Dendritic cell treated with granulocyte-macrophage colony-stimulating factor and Interleukin-4, amounts not matched to agents 40 ng/mL and 50 ng/mL, for 4 days (primary cell): ENCODE measurements at regions not wholly inside any gene's neighbourhood (a gene's known extent, or its start where the extent isn't known, plus 50 kb on each side); places are given as distances from the start of the nearest gene placed in this dataset.

ENCODE experiments used
- H3K27ac Mint-ChIP-seq: one replicate; pipeline ENCODE4 v1.8.0; 2022; ENCODE audit warnings: mild to moderate bottlenecking, mixed read lengths
- H3K27me3 Mint-ChIP-seq: one replicate; pipeline ENCODE4 v1.8.0; 2022; ENCODE audit warnings: mild to moderate bottlenecking, mixed read lengths
- H3K36me3 Mint-ChIP-seq: one replicate; pipeline ENCODE4 v1.8.0; 2022; ENCODE audit warnings: low read depth, mixed read lengths
- H3K4me1 Mint-ChIP-seq: one replicate; pipeline ENCODE4 v1.8.0; 2022; ENCODE audit warnings: low read depth, mixed read lengths
- H3K4me3 Mint-ChIP-seq: one replicate; pipeline ENCODE4 v1.8.0; 2022; ENCODE audit warnings: mild to moderate bottlenecking, moderate library complexity, mixed read lengths
- H3K9me3 Mint-ChIP-seq: one replicate; pipeline ENCODE4 v1.8.0; 2022; ENCODE audit warnings: mixed read lengths
- intact Hi-C: fragments of 100-400 bp; cut with micrococcal nuclease; formaldehyde crosslinking; loops from one replicate; pipeline ENCODE4 v1.15.0; 2022

GRCh38 chr6:113564371-113565171, 292.6 kb upstream of the MARCKS start:
- intact Hi-C loops, result no loop called here
- peaks cover 10% of the 10 kb centered on the region for H3K4me1 Mint-ChIP-seq
- H3K9me3 Mint-ChIP-seq, result no peaks in the 10 kb centered on the region
- H3K27ac Mint-ChIP-seq, result peak overlapping the region; percentile 67
- no peaks in the 10 kb centered on the region for H3K36me3 Mint-ChIP-seq
- peaks cover 5% of the 10 kb centered on the region for H3K27me3 Mint-ChIP-seq
- H3K4me3 Mint-ChIP-seq, result peak overlapping the region; percentile 62

DNA sequence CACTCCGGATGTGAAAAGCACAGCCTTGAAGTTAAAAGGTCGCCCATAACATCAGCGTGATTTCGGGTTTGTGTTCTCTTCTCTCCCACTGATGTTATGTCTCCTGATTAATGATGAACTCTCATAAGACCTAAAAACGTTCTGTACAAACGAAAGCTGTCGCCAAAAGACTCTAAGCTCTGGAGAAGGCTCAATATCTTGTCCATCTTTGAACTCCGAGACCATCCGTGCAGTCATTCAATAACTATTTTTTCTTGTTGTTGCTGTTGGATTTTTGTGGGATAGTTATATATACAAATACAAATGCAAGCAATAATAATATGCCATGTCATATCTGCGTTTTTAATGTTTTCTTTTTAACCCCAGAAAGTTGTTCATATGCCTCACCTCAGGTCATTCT, 291.8 kb upstream of the MARCKS start:
- intact Hi-C loops, result no loop called here
- Mint-ChIP-seq H3K27ac (peak overlapping the region; percentile 67), H3K4me3 (no peak overlapping the region), H3K36me3 (no peaks in the 10 kb centered on the region), H3K27me3 (peaks cover 5% of the 10 kb centered on the region), H3K4me1 (peaks cover 10% of the 10 kb centered on the region), H3K9me3 (no peaks in the 10 kb centered on the region)

DNA sequence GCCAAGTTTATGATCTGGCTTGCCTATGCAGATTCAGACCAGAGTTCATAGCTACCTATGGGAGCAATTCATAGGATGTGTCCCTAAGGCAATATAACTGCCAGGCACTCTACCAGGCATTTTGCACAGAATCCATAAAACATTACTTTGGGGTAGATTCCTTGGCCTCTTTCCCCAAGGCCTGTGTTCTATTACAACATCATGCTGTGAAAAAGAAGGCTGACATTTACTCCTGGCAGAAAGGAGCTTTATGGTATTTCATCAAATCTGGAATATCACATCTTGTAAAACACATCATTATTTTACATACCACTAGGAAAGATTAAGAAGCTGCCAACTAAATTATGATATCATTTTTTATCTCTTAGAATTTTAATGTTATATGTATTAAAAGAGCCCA, 287.0 kb upstream of the MARCKS start:
- Mint-ChIP-seq H3K4me1 (peaks cover under 1% of the 10 kb centered on the region), H3K9me3 (no peaks in the 10 kb centered on the region), H3K27ac (no peak overlapping the region), H3K4me3 (no peak overlapping the region), H3K27me3 (peaks cover 5% of the 10 kb centered on the region), H3K36me3 (no peaks in the 10 kb centered on the region)
- intact Hi-C loops, result no loop called here

DNA sequence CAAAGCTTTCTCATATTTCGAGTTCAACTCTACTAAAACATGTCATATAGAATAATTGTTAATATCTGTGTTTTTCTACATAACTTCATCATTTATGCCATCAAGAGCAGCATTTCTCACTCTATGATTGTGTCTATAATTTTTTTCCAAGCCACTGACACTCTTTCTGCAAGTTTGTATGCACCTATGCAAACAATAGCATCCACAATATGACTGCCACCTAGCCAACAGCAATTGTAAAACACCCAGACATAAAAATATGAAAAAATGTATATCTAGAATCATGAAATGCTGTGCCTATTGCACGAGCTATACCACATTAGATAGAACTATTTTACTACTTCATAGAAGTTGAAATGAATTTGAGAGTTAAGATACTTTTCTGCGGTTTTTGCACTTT, 286.5 kb upstream of the MARCKS start:
- H3K27me3 Mint-ChIP-seq, result peaks cover 4% of the 10 kb centered on the region
- H3K27ac Mint-ChIP-seq, result no peak overlapping the region
- H3K9me3 Mint-ChIP-seq, result peaks cover under 1% of the 10 kb centered on the region
- intact Hi-C loops, result no loop called here
- no peaks in the 10 kb centered on the region for H3K36me3 Mint-ChIP-seq
- no peaks in the 10 kb centered on the region for H3K4me1 Mint-ChIP-seq
- H3K4me3 Mint-ChIP-seq, result no peak overlapping the region

DNA sequence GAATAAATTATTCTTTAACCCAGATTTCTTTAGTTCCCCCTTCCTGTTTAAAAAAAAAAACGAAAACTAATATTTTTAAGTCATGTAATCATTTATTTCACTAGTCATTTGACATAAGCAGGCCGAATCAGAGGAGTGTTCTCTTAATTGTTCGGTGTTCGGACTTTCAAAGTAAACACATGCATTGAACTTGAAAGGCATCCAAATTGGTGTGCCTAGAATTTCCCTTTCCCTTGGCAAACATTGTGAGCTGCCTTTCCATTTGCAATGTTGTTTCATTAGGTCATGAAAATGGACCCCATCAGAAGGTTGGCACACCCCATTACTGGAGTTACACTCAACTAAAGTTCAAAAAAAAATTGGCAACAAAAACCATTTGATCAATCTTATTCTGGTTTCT, 283.0 kb upstream of the MARCKS start:
- Mint-ChIP-seq H3K27ac (no peak overlapping the region), H3K9me3 (peaks cover 13% of the 10 kb centered on the region), H3K4me3 (no peak overlapping the region), H3K4me1 (peaks cover 8% of the 10 kb centered on the region), H3K36me3 (no peaks in the 10 kb centered on the region), H3K27me3 (no peaks in the 10 kb centered on the region)
- intact Hi-C loops, result no loop called here

- intact Hi-C loops, result no loop called here
- H3K27ac Mint-ChIP-seq, result no peak overlapping the region
- H3K9me3 Mint-ChIP-seq, result peaks cover 13% of the 10 kb centered on the region
- no peaks in the 10 kb centered on the region for H3K27me3 Mint-ChIP-seq
- no peaks in the 10 kb centered on the region for H3K36me3 Mint-ChIP-seq
- peaks cover 14% of the 10 kb centered on the region for H3K4me1 Mint-ChIP-seq
- H3K4me3 Mint-ChIP-seq, result no peak overlapping the region
These were observed 280.8 kb upstream of the MARCKS start for GRCh38 chr6:113576310-113576709.

GRCh38 chr6:113578691-113579090, 278.5 kb upstream of the MARCKS start:
- no peak overlapping the region for H3K27ac Mint-ChIP-seq
- no peaks in the 10 kb centered on the region for H3K27me3 Mint-ChIP-seq
- peaks cover 14% of the 10 kb centered on the region for H3K4me1 Mint-ChIP-seq
- intact Hi-C loops, result no loop called here
- no peaks in the 10 kb centered on the region for H3K36me3 Mint-ChIP-seq
- H3K4me3 Mint-ChIP-seq, result no peak overlapping the region
- H3K9me3 Mint-ChIP-seq, result peaks cover 13% of the 10 kb centered on the region

DNA sequence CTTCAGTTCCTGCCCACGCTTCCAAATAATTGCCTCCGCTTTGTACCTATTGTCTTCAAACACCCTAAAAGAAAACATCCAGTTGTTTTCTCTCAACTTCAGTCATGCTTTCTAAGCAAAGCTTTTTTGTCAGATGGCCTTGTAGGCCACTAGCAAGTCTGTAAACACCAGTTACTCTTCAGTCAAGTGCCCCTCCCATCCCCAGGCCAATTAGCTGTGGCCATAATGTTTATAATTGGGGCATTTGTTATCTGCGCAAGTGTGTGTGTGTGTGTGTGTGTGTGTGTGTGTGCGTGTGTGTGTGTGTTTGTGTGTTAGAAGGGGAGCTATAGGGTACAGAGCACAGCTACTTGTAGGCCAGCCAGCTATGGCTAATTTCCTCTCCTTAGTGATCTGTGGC, 272.4 kb upstream of the MARCKS start:
- no peaks in the 10 kb centered on the region for H3K9me3 Mint-ChIP-seq
- H3K36me3 Mint-ChIP-seq, result no peaks in the 10 kb centered on the region
- intact Hi-C loops, result no loop called here
- no peaks in the 10 kb centered on the region for H3K27me3 Mint-ChIP-seq
- H3K4me1 Mint-ChIP-seq, result peaks cover 4% of the 10 kb centered on the region
- H3K4me3 Mint-ChIP-seq, result no peak overlapping the region
- no peak overlapping the region for H3K27ac Mint-ChIP-seq

DNA sequence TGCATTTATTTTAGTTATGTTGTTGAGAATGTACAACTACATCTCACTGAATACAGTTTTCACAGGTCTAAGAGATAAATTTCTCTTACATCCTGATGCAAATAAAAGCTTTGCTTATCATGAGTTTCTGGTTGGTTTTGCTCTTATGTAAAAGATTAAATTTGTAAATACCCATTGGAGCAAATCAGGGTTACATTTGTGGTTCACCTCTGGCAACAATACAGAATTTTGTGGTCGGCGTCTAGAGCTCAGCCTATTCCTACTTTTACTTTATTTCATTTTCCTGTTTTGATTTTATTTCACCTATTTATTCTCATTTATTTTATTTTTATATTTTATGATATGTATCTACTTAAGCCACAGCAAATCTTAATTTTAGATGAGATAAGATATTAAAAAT, 271.9 kb upstream of the MARCKS start:
- intact Hi-C loops, result no loop called here
- Mint-ChIP-seq H3K4me1 (peaks cover 4% of the 10 kb centered on the region), H3K4me3 (no peak overlapping the region), H3K9me3 (no peaks in the 10 kb centered on the region), H3K27me3 (no peaks in the 10 kb centered on the region), H3K36me3 (no peaks in the 10 kb centered on the region), H3K27ac (no peak overlapping the region)

DNA sequence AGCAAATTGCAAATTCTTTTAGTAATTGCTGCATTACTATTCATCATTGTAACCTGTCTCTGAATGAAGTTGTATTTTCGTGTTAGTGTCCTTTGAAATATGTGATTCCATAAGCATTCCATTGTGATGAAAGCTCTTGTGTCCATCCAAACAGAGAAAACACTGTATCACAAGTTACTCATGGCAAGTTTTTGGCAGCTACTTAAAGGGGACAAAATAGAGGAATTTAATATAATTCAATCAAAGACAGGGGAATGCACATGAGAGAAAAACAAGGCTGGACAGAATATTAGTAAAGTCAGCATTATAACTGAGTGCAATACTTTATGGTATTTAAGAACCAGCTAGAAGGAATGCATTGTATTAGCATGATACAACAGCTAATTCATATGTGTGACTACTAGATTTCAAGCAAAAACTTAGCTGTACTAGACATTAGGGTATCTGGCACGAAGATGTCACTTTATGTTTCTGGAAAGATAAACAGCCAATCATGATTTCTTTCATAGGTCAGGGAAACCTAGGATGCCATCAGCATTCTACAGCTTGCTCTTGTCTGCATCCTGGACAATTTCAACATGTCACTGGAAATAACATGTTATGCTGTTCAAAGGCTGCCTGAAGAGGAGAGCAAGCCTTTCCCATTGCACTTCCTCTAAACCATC, 270.6 kb upstream of the MARCKS start:
- no peaks in the 10 kb centered on the region for H3K27me3 Mint-ChIP-seq
- H3K9me3 Mint-ChIP-seq, result no peaks in the 10 kb centered on the region
- no peak overlapping the region for H3K4me3 Mint-ChIP-seq
- intact Hi-C loops, result no loop called here
- H3K27ac Mint-ChIP-seq, result no peak overlapping the region
- no peaks in the 10 kb centered on the region for H3K36me3 Mint-ChIP-seq
- H3K4me1 Mint-ChIP-seq, result peaks cover 4% of the 10 kb centered on the region

GRCh38 chr6:113587078-113587699, 270.0 kb upstream of the MARCKS start:
- Mint-ChIP-seq H3K4me3 (no peak overlapping the region), H3K9me3 (no peaks in the 10 kb centered on the region), H3K4me1 (peaks cover 4% of the 10 kb centered on the region), H3K36me3 (no peaks in the 10 kb centered on the region), H3K27ac (no peak overlapping the region), H3K27me3 (no peaks in the 10 kb centered on the region)
- intact Hi-C loops, result no loop called here

- Mint-ChIP-seq H3K4me1 (peaks cover 4% of the 10 kb centered on the region), H3K4me3 (no peak overlapping the region), H3K27ac (no peak overlapping the region), H3K27me3 (no peaks in the 10 kb centered on the region), H3K9me3 (no peaks in the 10 kb centered on the region), H3K36me3 (no peaks in the 10 kb centered on the region)
- intact Hi-C loops, result no loop called here
These were observed 268.5 kb upstream of the MARCKS start for GRCh38 chr6:113588646-113589045.

GRCh38 chr6:113591896-113592827, 265.0 kb upstream of the MARCKS start:
- H3K9me3 Mint-ChIP-seq, result no peaks in the 10 kb centered on the region
- intact Hi-C loops, result no loop called here
- H3K36me3 Mint-ChIP-seq, result no peaks in the 10 kb centered on the region
- H3K4me3 Mint-ChIP-seq, result no peak overlapping the region
- no peak overlapping the region for H3K27ac Mint-ChIP-seq
- H3K4me1 Mint-ChIP-seq, result peaks cover 4% of the 10 kb centered on the region
- no peaks in the 10 kb centered on the region for H3K27me3 Mint-ChIP-seq
